SU-DHL-6 (cell line): ENCODE measurements at regions not wholly inside any gene's neighbourhood (a gene's known extent, or its start where the extent isn't known, plus 50 kb on each side); places are given as distances from the start of the nearest gene placed in this dataset.

ENCODE experiments used
- H2AFZ ChIP-seq: fragments of 200-600 bp; sonication (generic); 2 replicates; pipeline ENCODE4 v1.6.1; 2014; ENCODE audit warnings: low read depth, mild to moderate bottlenecking, moderate library complexity, mixed read lengths, antibody characterized with exemption, low read length; ENCODE audit not compliant: severe bottlenecking
- H3F3A ChIP-seq: fragments of 200-600 bp; shearing (Covaris generic); 2 replicates; pipeline ENCODE4 v1.6.0; 2016; ENCODE audit warnings: antibody characterized with exemption, mild to moderate bottlenecking; ENCODE audit not compliant: insufficient read depth
- H3K27ac ChIP-seq: fragments of 200-600 bp; sonication (generic); 2 replicates; pipeline ENCODE4 v1.5.1; 2016; ENCODE audit warnings: low read depth, mild to moderate bottlenecking, low read length, moderate library complexity, mixed read lengths
- H3K27me3 ChIP-seq: fragments of 200-600 bp; sonication (generic), shearing (Covaris generic); 2 replicates; pipeline ENCODE4 v1.6.0; 2014; ENCODE audit warnings: mild to moderate bottlenecking, low read length
- H3K36me3 ChIP-seq: fragments of 200-600 bp; sonication (generic); 2 replicates; pipeline ENCODE4 v1.6.1; 2014; ENCODE audit warnings: mild to moderate bottlenecking, low read length, mixed read lengths
- H3K4me2 ChIP-seq: fragments of 300-600, 200-600 bp; shearing (Covaris generic), sonication (generic); 2 replicates; pipeline ENCODE4 v1.6.0; 2014; ENCODE audit warnings: low read length, low read depth, mild to moderate bottlenecking; ENCODE audit not compliant: poor library complexity, severe bottlenecking
- H3K4me3 ChIP-seq: fragments of 200-600 bp; sonication (generic); 2 replicates; pipeline ENCODE4 v1.5.1; 2014; ENCODE audit warnings: antibody characterized with exemption, low read length, mild to moderate bottlenecking, mixed read lengths; ENCODE audit not compliant: insufficient read depth, poor library complexity, severe bottlenecking
- H3K79me2 ChIP-seq: fragments of 200-600 bp; sonication (generic); 2 replicates; pipeline ENCODE4 v1.6.1; 2014; ENCODE audit warnings: mild to moderate bottlenecking, low read length, moderate library complexity; ENCODE audit not compliant: insufficient read depth
- H3K9ac ChIP-seq: fragments of 200-600 bp; sonication (generic); 2 replicates; pipeline ENCODE4 v1.7.0; 2014; ENCODE audit warnings: mild to moderate bottlenecking, low read length
- H3K9me2 ChIP-seq: fragments of 200-600 bp; sonication (generic); replicated peaks from 2 replicates; pipeline ENCODE4 v1.6.1; 2014; ENCODE audit warnings: low read length; ENCODE audit not compliant: insufficient read depth
- H3K9me3 ChIP-seq: fragments of 200-600 bp; sonication (generic); 2 replicates; pipeline ENCODE4 v1.6.1; 2014; ENCODE audit warnings: low read length, mixed read lengths; ENCODE audit not compliant: insufficient read depth
- H4K20me1 ChIP-seq: fragments of 200-600 bp; sonication (generic); 2 replicates; pipeline ENCODE4 v1.6.1; 2014; ENCODE audit warnings: low read depth, mild to moderate bottlenecking, antibody characterized with exemption, low read length, moderate library complexity, mixed read lengths
- EZH2phosphoT487 ChIP-seq: fragments of 200-600 bp; sonication (generic), shearing (Covaris generic); conservative IDR thresholded peaks from 2 replicates; pipeline ENCODE4 v1.6.1; 2018; ENCODE audit warnings: mild to moderate bottlenecking, antibody characterized with exemption, low read length, moderate library complexity, mixed read lengths
- TF ChIP-seq, protein P1 (sequence below): fragments of 200-600 bp; sonication (generic); IDR thresholded peaks from one replicate; pipeline ENCODE4 v1.5.1; 2017; ENCODE audit warnings: antibody characterized with exemption, mild to moderate bottlenecking, low read length, moderate library complexity; ENCODE audit not compliant: insufficient read depth, poor library complexity, severe bottlenecking

DNA sequence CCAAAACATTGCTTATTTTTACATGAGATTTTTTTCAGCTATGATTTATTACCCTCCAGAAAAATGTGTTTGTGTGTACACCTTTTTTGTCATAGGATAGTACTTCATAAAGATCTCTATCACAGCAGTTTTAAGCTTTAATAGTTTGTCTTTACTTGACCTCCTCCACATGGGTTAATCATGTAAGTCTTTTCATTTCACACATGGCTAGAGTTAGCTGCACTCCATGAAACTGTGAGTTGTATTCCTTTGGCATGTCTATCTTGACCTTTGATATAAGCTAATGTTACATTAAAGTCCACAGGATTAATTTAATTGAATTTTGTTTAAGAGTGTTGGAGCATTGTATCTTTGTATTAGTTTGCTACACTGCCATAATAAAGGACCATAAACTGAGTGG, 217.1 kb downstream of the OTOL1 start:
- H3K9ac ChIP-seq: no peak overlapping the region
- no peaks in the 10 kb centered on the region for H4K20me1 ChIP-seq
- H3K4me3 ChIP-seq: no peak overlapping the region
- no peak overlapping the region for H2AFZ ChIP-seq
- H3K9me3 ChIP-seq: no peaks in the 10 kb centered on the region
- TF ChIP-seq, protein P1, sequence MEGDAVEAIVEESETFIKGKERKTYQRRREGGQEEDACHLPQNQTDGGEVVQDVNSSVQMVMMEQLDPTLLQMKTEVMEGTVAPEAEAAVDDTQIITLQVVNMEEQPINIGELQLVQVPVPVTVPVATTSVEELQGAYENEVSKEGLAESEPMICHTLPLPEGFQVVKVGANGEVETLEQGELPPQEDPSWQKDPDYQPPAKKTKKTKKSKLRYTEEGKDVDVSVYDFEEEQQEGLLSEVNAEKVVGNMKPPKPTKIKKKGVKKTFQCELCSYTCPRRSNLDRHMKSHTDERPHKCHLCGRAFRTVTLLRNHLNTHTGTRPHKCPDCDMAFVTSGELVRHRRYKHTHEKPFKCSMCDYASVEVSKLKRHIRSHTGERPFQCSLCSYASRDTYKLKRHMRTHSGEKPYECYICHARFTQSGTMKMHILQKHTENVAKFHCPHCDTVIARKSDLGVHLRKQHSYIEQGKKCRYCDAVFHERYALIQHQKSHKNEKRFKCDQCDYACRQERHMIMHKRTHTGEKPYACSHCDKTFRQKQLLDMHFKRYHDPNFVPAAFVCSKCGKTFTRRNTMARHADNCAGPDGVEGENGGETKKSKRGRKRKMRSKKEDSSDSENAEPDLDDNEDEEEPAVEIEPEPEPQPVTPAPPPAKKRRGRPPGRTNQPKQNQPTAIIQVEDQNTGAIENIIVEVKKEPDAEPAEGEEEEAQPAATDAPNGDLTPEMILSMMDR: no peak
- no peak for TF ChIP-seq EZH2phosphoT487
- no peaks in the 10 kb centered on the region for H3F3A ChIP-seq
- no peaks in the 10 kb centered on the region for H3K79me2 ChIP-seq
- H3K36me3 ChIP-seq: no peaks in the 10 kb centered on the region
- no peaks in the 10 kb centered on the region for H3K9me2 ChIP-seq
- H3K4me2 ChIP-seq: no peak overlapping the region
- no peak overlapping the region for H3K27ac ChIP-seq
- no peaks in the 10 kb centered on the region for H3K27me3 ChIP-seq

DNA sequence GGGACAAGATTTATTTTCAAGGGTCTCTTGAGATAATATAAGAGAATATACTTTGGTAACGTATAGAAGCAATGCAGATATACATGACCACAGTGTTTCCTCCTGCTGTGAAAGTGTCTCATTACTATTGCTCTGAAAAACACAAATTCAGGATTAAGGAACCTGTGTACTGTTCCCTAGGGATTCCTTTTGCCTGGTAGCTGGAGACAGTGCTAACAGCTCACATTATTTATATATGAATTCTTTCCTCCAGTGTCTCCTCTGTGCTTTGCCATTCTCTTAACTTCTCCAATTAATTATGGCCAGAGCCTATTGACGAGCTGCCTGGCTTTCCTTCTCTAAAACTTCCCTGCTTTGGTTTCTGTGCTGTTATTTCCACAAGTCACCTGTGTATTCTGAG, 235.4 kb downstream of the OTOL1 start:
- H3K27ac ChIP-seq: no peak overlapping the region
- TF ChIP-seq, protein P1: no peak
- no peak for TF ChIP-seq EZH2phosphoT487

DNA sequence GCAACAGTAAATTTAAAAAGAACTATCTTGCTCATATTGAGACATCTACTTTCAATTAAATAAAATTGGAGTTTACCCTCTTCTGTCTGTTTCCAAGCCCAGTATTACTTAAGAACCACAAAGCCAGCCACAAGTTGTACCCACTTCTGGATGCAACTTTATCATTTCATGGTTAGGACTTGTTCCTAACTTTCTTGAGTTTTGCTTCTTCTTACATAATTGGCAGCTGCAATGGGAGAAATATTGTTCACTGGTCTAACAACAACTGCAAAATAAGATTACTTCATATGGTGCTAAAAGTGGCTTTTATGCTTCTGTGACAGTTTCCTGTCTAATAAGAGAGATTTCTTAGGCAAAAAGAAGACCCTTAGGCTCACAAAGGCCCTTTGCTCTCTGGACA, 240.6 kb downstream of the OTOL1 start:
- no peak overlapping the region for H2AFZ ChIP-seq
- no peaks in the 10 kb centered on the region for H4K20me1 ChIP-seq
- no peaks in the 10 kb centered on the region for H3K9me2 ChIP-seq
- H3K36me3 ChIP-seq: no peaks in the 10 kb centered on the region
- no peaks in the 10 kb centered on the region for H3F3A ChIP-seq
- H3K4me2 ChIP-seq: no peak overlapping the region
- no peaks in the 10 kb centered on the region for H3K9me3 ChIP-seq
- no peak overlapping the region for H3K9ac ChIP-seq
- no peak overlapping the region for H3K4me3 ChIP-seq
- no peak overlapping the region for H3K27ac ChIP-seq
- no peaks in the 10 kb centered on the region for H3K79me2 ChIP-seq
- no peaks in the 10 kb centered on the region for H3K27me3 ChIP-seq
- TF ChIP-seq EZH2phosphoT487: no peak
- TF ChIP-seq, protein P1: no peak

More for the DNA sequence above, 235.4 kb downstream of the OTOL1 start:
- no peaks in the 10 kb centered on the region for H3K79me2 ChIP-seq
- no peaks in the 10 kb centered on the region for H3K9me2 ChIP-seq
- H3K4me2 ChIP-seq: no peak overlapping the region
- no peaks in the 10 kb centered on the region for H4K20me1 ChIP-seq
- H3K9ac ChIP-seq: no peak overlapping the region
- no peaks in the 10 kb centered on the region for H3F3A ChIP-seq
- H3K27me3 ChIP-seq: no peaks in the 10 kb centered on the region
- H2AFZ ChIP-seq: no peak overlapping the region
- no peak overlapping the region for H3K4me3 ChIP-seq
- H3K36me3 ChIP-seq: no peaks in the 10 kb centered on the region
- no peaks in the 10 kb centered on the region for H3K9me3 ChIP-seq
